HepG2 (cell line): ENCODE measurements at regions not wholly inside any gene's neighbourhood (a gene's known extent, or its start where the extent isn't known, plus 50 kb on each side); places are given as distances from the start of the nearest gene placed in this dataset.

Experiments used
- ATAC-seq: fragments of 200-7000 bp; cut with Tn5 transposase; 3 replicates; pipeline ENCODE4 v1.9.1; 2020; ENCODE audit warnings: mild to moderate bottlenecking, moderate library complexity
- BruUV-seq: library from RNA; stranded (reverse); fragments of 400-500 nt; replicated peaks from 2 replicates; lab custom pipeline; 2021; lab: Mats Ljungman, UMichigan
- CTCF ChIA-PET: fragments of 300-600 bp; formaldehyde crosslinking; extraction: SDS; loops from one replicate; lab custom pipeline; 2021; ENCODE audit warnings: low total read pairs, inconsistent platforms, low intra/inter-chr PET ratio; lab: Yijun Ruan, JAX
- POLR2A ChIA-PET: fragments of 350-600 bp; sonication (Branson Sonifier 250); formaldehyde crosslinking; loops from one replicate; lab custom pipeline; 2020; ENCODE audit warnings: antibody characterized with exemption, inconsistent platforms; lab: Yijun Ruan, JAX
- DNase-seq: peaks from one replicate; pipeline ENCODE4 v3.0.0-alpha.2; 2015; ENCODE audit warnings: low spot score
- FAIRE-seq: peaks from 3 replicates; lab custom pipeline; 2011; peaks lifted over from hg19 to GRCh38; lab: Jason Lieb, UNC
- H2AFZ ChIP-seq: one replicate; pipeline ENCODE4 v1.6.1; 2011; ENCODE audit warnings: low read length, inconsistent platforms
- H3K27ac ChIP-seq: fragments of 300-600 bp; 3 replicates; pipeline ENCODE4 v1.8.0; 2011; ENCODE audit warnings: mixed run types, mild to moderate bottlenecking, mixed read lengths, low read length, inconsistent platforms; ENCODE audit not compliant: insufficient read depth; ENCODE audit errors: extremely low read length
- H3K27me3 ChIP-seq, 2 experiments: fragments of 200-600 bp in 1 of 2; 2 replicates in 1 of 2; 3 replicates in 1 of 2; pipeline versions ENCODE4 v1.6.0 to v1.8.0; 2011; ENCODE audit warnings: low read length in 2 of 2, mild to moderate bottlenecking in 2 of 2, moderate library complexity in 2 of 2, inconsistent platforms in 1 of 2; ENCODE audit not compliant: insufficient read depth in 2 of 2, control insufficient read depth in 1 of 2
- H3K36me3 ChIP-seq, 2 experiments: fragments of 200-600 bp in 1 of 2; replicated peaks in 1 of 2; 2 replicates in 1 of 2; 3 replicates in 1 of 2; pipeline versions ENCODE4 v1.5.1 to v1.8.0; 2011; ENCODE audit warnings: low read length in 2 of 2, inconsistent platforms in 1 of 2; ENCODE audit not compliant: insufficient read depth in 2 of 2, control insufficient read depth in 1 of 2
- H3K4me1 ChIP-seq: 2 replicates; pipeline ENCODE4 v1.5.1; 2012; ENCODE audit warnings: low read length, inconsistent platforms; ENCODE audit not compliant: insufficient read depth
- H3K4me2 ChIP-seq: 2 replicates; pipeline ENCODE4 v1.6.0; 2011; ENCODE audit warnings: low read depth, low read length, inconsistent platforms
- H3K4me3 ChIP-seq, 3 experiments: fragments of 200-600 bp in 1 of 3; sonication (generic), shearing (Covaris generic) in 1 of 3; replicated peaks in 1 of 3; 2 replicates each; pipeline ENCODE4 v1.5.1; 2011 to 2016; ENCODE audit warnings: low read length in 3 of 3, inconsistent platforms in 2 of 3, low read depth in 2 of 3, mild to moderate bottlenecking in 2 of 3, control low read depth in 1 of 3, mixed read lengths in 1 of 3; ENCODE audit not compliant: insufficient read depth in 1 of 3
- H3K79me2 ChIP-seq: one replicate; pipeline ENCODE4 v1.6.1; 2011; ENCODE audit warnings: low read length, inconsistent platforms; ENCODE audit not compliant: insufficient read depth
- H3K9ac ChIP-seq: 2 replicates; pipeline ENCODE4 v1.6.0; 2011; ENCODE audit warnings: mild to moderate bottlenecking, low read depth, low read length, inconsistent platforms; ENCODE audit not compliant: insufficient read depth
- H3K9me3 ChIP-seq: 2 replicates; pipeline ENCODE4 v1.5.1; 2012; ENCODE audit warnings: mild to moderate bottlenecking, low read length
- H4K20me1 ChIP-seq: 2 replicates; pipeline ENCODE4 v1.6.0; 2011; ENCODE audit warnings: inconsistent platforms, mild to moderate bottlenecking, low read length, moderate library complexity; ENCODE audit not compliant: insufficient read depth
- YEATS2 ChIP-seq: sonication (generic); formaldehyde crosslinking; IDR thresholded peaks from 2 replicates; pipeline ENCODE4 v1.4.0; 2020; ENCODE audit warnings: missing genetic modification reagents, borderline replicate concordance
- ZMYM3 ChIP-seq: sonication (generic); formaldehyde crosslinking; IDR thresholded peaks from 2 replicates; pipeline ENCODE4 v1.5.1; 2020; ENCODE audit warnings: mild to moderate bottlenecking, missing genetic modification reagents
- ZNF549 ChIP-seq: sonication (generic); formaldehyde crosslinking; IDR thresholded peaks from 2 replicates; pipeline ENCODE4 v1.5.0; 2020; ENCODE audit warnings: missing genetic modification reagents
- WGBS: methylation state at CpG from one replicate; pipeline ENCODE4 v1.1.6; 2017; ENCODE audit warnings: low lambda C conversion rate; 5-methylcytosine and 5-hydroxymethylcytosine counted together
- in situ Hi-C: cut with HindIII; loops from 2 replicates; pipeline ENCODE4 v1.10.0; 2017; ENCODE audit warnings: low pct_unique_long_range_greater_than_20kb; ENCODE audit not compliant: extremely low pct_ligation_motif_present
- intact Hi-C: fragments of 100-400 bp; cut with micrococcal nuclease; formaldehyde crosslinking; loops from one replicate; pipeline ENCODE4 v1.10.0; 2022; ENCODE audit not compliant: unreplicated experiment
- TF ChIP-seq, protein P1 (sequence below): sonication (generic); formaldehyde crosslinking; IDR thresholded peaks from 2 replicates; pipeline ENCODE4 v1.4.0; 2020; ENCODE audit warnings: missing genetic modification reagents
- TF ChIP-seq, protein P2 (sequence below): sonication (generic); formaldehyde crosslinking; IDR thresholded peaks from 2 replicates; pipeline ENCODE4 v1.5.0; 2020; ENCODE audit warnings: mild to moderate bottlenecking, low read depth, missing genetic modification reagents, borderline replicate concordance

DNA sequence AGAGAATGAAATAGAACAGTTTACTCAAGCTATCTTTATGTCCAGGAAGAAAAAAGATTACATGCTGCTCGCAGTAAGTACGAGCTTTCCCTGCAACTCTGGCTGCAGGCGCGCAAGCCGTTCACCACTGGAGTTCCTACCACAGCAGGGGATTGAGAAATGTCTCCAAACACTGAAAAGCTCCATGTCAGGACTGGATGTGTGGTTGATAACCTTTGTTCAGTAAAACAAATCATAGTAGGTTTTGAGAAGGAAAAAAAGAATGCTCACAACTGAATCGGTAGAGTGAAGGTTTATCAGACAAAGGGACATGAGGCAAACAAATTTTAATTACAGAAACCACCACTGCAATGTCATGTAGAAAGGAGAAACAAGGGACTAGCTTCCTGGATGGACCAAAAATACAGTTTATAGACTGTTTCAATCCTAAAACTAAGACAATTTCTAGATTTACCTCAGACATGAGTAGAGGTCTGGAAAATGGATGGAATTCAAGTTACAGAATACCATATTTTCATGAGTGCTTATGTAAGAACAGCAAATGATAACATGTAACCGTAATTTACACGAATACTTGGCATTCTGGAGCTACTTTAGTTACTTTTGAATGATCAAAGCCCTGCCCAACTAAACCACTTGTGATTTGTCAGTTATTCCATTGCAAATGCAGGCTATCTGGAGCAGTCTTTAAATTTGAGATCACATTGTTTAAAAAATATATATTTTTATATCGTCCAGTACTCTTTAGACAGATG is 471.1 kb downstream of the SHQ1 start:
- DNase-seq (no peak), FAIRE-seq (no peak), ATAC-seq (no peak)
- Histone ChIP-seq H3K9ac (no peak overlapping the region), H4K20me1 (peaks cover 28% of the 10 kb centered on the region), H2AFZ (no peak overlapping the region), H3K27me3 (no peaks in the 10 kb centered on the region), H3K4me2 (no peak overlapping the region), H3K27ac (no peak overlapping the region), H3K9me3 (no peaks in the 10 kb centered on the region), H3K79me2 (peaks cover 29% of the 10 kb centered on the region), H3K36me3 (peaks cover 11 to 20% of the 10 kb centered on the region in 2 experiments), H3K4me1 (no peaks in the 10 kb centered on the region), H3K4me3 (no peak overlapping the region)
- intact Hi-C loops = no loop called here
- WGBS = 94% methylated on average over 9 of the region's 9 CpGs
- CTCF ChIA-PET = no interaction called here
- in situ Hi-C loops = no loop called here
- POLR2A ChIA-PET = no interaction called here
- TF ChIP-seq, protein P1, sequence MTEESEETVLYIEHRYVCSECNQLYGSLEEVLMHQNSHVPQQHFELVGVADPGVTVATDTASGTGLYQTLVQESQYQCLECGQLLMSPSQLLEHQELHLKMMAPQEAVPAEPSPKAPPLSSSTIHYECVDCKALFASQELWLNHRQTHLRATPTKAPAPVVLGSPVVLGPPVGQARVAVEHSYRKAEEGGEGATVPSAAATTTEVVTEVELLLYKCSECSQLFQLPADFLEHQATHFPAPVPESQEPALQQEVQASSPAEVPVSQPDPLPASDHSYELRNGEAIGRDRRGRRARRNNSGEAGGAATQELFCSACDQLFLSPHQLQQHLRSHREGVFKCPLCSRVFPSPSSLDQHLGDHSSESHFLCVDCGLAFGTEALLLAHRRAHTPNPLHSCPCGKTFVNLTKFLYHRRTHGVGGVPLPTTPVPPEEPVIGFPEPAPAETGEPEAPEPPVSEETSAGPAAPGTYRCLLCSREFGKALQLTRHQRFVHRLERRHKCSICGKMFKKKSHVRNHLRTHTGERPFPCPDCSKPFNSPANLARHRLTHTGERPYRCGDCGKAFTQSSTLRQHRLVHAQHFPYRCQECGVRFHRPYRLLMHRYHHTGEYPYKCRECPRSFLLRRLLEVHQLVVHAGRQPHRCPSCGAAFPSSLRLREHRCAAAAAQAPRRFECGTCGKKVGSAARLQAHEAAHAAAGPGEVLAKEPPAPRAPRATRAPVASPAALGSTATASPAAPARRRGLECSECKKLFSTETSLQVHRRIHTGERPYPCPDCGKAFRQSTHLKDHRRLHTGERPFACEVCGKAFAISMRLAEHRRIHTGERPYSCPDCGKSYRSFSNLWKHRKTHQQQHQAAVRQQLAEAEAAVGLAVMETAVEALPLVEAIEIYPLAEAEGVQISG (CRISPR knock-in tag) = no peak
- TF ChIP-seq ZMYM3 (CRISPR knock-in tag) (no peak), YEATS2 (no peak), ZNF549 (no peak)
- TF ChIP-seq, protein P2, sequence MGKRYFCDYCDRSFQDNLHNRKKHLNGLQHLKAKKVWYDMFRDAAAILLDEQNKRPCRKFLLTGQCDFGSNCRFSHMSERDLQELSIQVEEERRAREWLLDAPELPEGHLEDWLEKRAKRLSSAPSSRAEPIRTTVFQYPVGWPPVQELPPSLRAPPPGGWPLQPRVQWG (CRISPR knock-in tag) = no peak
- no TSS peak for BruUV-seq
